ENCODE measurements at regions not wholly inside any gene's neighbourhood (a gene's known extent, or its start where the extent isn't known, plus 50 kb on each side); places are given as distances from the start of the nearest gene placed in this dataset.

DNA sequence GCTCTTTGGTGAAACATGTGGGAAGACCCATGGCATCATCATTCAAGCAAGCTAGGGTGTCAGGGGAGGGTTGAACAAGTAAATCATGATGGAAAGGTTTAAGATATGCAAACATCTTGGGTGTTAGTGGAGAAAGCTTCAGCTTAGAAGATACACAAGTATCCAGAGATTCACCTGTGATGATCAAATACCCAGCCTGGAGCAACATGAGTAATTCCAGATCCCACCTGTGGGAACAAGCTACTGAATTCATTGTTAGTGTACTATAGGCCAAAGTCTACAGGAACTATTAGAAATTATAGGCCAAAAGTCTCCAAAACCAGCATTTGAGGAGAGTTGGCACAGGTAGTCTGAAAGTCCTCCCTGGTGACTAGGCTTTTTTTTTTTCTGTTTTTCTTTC is 499.9 kb downstream of the NUF2 start (continued):
- TF ChIP-seq, protein P1, sequence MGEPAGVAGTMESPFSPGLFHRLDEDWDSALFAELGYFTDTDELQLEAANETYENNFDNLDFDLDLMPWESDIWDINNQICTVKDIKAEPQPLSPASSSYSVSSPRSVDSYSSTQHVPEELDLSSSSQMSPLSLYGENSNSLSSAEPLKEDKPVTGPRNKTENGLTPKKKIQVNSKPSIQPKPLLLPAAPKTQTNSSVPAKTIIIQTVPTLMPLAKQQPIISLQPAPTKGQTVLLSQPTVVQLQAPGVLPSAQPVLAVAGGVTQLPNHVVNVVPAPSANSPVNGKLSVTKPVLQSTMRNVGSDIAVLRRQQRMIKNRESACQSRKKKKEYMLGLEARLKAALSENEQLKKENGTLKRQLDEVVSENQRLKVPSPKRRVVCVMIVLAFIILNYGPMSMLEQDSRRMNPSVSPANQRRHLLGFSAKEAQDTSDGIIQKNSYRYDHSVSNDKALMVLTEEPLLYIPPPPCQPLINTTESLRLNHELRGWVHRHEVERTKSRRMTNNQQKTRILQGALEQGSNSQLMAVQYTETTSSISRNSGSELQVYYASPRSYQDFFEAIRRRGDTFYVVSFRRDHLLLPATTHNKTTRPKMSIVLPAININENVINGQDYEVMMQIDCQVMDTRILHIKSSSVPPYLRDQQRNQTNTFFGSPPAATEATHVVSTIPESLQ (CRISPR knock-in tag; IDR thresholded peaks at IDR 0.05) = no peak
- TF ChIP-seq, protein P2, sequence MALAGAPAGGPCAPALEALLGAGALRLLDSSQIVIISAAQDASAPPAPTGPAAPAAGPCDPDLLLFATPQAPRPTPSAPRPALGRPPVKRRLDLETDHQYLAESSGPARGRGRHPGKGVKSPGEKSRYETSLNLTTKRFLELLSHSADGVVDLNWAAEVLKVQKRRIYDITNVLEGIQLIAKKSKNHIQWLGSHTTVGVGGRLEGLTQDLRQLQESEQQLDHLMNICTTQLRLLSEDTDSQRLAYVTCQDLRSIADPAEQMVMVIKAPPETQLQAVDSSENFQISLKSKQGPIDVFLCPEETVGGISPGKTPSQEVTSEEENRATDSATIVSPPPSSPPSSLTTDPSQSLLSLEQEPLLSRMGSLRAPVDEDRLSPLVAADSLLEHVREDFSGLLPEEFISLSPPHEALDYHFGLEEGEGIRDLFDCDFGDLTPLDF (CRISPR knock-in tag; IDR thresholded peaks at IDR 0.05) = no peak
- no peak for TF ChIP-seq HMGA2 (CRISPR knock-in tag; IDR thresholded peaks at IDR 0.05)
- TF ChIP-seq GTF2I (CRISPR knock-in tag; conservative IDR thresholded peaks at IDR 0.05) = no peak
- TF ChIP-seq ZNF263 (CRISPR knock-in tag; IDR thresholded peaks at IDR 0.05; ENCODE audit: low read depth) = no peak
- no peak for TF ChIP-seq ZNF219 (CRISPR knock-in tag; IDR thresholded peaks at IDR 0.05; ENCODE audit: borderline replicate concordance)
- TF ChIP-seq AFF4 (CRISPR knock-in tag; IDR thresholded peaks at IDR 0.05; ENCODE audit: borderline replicate concordance) = no peak
- TF ChIP-seq SOX15 (CRISPR knock-in tag; IDR thresholded peaks at IDR 0.05) = no peak
- TF ChIP-seq NFYB (CRISPR knock-in tag; conservative IDR thresholded peaks at IDR 0.05; ENCODE audit: low read depth) = no peak
- no peak for TF ChIP-seq ZMAT4 (CRISPR knock-in tag; IDR thresholded peaks at IDR 0.05)
- no peak for TF ChIP-seq ZBTB21 (CRISPR knock-in tag; IDR thresholded peaks at IDR 0.05; ENCODE audit: borderline replicate concordance)
- TF ChIP-seq ZNF425 (CRISPR knock-in tag; conservative IDR thresholded peaks at IDR 0.05) = no peak

DNA sequence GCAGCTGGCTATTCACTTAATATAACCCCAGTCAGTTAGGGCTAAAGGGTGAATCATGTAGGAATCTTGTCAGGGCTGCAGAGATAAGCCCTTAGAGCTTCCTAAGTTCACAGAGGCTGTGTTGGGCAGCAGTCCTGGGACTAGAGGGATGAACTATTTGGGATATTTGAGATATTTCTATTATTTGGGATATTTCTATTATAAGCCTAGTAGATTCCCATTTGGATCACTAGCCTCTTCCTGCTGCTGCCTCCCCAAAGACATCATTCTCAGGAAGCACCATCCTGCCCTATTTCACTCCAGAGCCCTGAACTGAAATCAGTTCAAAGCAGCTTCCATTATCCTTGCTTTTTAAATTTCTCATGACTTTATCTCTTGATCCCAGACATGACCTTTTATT is 501.3 kb downstream of the NUF2 start:
- TF ChIP-seq, protein P3, sequence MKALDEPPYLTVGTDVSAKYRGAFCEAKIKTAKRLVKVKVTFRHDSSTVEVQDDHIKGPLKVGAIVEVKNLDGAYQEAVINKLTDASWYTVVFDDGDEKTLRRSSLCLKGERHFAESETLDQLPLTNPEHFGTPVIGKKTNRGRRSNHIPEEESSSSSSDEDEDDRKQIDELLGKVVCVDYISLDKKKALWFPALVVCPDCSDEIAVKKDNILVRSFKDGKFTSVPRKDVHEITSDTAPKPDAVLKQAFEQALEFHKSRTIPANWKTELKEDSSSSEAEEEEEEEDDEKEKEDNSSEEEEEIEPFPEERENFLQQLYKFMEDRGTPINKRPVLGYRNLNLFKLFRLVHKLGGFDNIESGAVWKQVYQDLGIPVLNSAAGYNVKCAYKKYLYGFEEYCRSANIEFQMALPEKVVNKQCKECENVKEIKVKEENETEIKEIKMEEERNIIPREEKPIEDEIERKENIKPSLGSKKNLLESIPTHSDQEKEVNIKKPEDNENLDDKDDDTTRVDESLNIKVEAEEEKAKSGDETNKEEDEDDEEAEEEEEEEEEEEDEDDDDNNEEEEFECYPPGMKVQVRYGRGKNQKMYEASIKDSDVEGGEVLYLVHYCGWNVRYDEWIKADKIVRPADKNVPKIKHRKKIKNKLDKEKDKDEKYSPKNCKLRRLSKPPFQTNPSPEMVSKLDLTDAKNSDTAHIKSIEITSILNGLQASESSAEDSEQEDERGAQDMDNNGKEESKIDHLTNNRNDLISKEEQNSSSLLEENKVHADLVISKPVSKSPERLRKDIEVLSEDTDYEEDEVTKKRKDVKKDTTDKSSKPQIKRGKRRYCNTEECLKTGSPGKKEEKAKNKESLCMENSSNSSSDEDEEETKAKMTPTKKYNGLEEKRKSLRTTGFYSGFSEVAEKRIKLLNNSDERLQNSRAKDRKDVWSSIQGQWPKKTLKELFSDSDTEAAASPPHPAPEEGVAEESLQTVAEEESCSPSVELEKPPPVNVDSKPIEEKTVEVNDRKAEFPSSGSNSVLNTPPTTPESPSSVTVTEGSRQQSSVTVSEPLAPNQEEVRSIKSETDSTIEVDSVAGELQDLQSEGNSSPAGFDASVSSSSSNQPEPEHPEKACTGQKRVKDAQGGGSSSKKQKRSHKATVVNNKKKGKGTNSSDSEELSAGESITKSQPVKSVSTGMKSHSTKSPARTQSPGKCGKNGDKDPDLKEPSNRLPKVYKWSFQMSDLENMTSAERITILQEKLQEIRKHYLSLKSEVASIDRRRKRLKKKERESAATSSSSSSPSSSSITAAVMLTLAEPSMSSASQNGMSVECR (CRISPR knock-in tag; IDR thresholded peaks at IDR 0.05; ENCODE audit: borderline replicate concordance) = no peak
- TF ChIP-seq FOXJ3 (CRISPR knock-in tag; IDR thresholded peaks at IDR 0.05; ENCODE audit: borderline replicate concordance) = no peak

More for the DNA sequence above, 501.3 kb downstream of the NUF2 start:
- H3K9me3 Mint-ChIP-seq = peaks cover 14% of the 10 kb centered on the region
- H3K27ac Mint-ChIP-seq = no peak overlapping the region
- H3K4me1 Mint-ChIP-seq = no peaks in the 10 kb centered on the region
- no peaks in the 10 kb centered on the region for H3K36me3 Mint-ChIP-seq
- DNase-seq (ENCODE audit: low spot score) (no peak), ATAC-seq (no peak)
- H3K27me3 Mint-ChIP-seq (ENCODE audit: low read depth) = no peaks in the 10 kb centered on the region
- ChIA-PET POLR2A (no interaction called here), CTCF (no interaction called here)
- no peak overlapping the region for H3K4me3 Mint-ChIP-seq

Measured in WTC11 (cell line).